ENCODE measurements at regions not wholly inside any gene's neighbourhood (a gene's known extent, or its start where the extent isn't known, plus 50 kb on each side); places are given as distances from the start of the nearest gene placed in this dataset.

- no peaks in the 10 kb centered on the region for H3K36me3 ChIP-seq (replicated peaks in 1 of 2; ENCODE audit: control extremely low read depth in 1 of 2, control insufficient read depth in 1 of 2, extremely low read depth in 1 of 2, insufficient read depth in 2 of 2, low read length in 1 of 2)
- 84% methylated on average over 4 of the region's 5 CpGs for WGBS (ENCODE audit: insufficient coverage)
- no peak overlapping the region for H3K4me3 ChIP-seq (ENCODE audit: control extremely low read depth in 1 of 5, extremely low read depth in 1 of 5, insufficient read depth in 1 of 5, low read depth in 2 of 5, low read length in 4 of 5)
- TF ChIP-seq, protein P1, sequence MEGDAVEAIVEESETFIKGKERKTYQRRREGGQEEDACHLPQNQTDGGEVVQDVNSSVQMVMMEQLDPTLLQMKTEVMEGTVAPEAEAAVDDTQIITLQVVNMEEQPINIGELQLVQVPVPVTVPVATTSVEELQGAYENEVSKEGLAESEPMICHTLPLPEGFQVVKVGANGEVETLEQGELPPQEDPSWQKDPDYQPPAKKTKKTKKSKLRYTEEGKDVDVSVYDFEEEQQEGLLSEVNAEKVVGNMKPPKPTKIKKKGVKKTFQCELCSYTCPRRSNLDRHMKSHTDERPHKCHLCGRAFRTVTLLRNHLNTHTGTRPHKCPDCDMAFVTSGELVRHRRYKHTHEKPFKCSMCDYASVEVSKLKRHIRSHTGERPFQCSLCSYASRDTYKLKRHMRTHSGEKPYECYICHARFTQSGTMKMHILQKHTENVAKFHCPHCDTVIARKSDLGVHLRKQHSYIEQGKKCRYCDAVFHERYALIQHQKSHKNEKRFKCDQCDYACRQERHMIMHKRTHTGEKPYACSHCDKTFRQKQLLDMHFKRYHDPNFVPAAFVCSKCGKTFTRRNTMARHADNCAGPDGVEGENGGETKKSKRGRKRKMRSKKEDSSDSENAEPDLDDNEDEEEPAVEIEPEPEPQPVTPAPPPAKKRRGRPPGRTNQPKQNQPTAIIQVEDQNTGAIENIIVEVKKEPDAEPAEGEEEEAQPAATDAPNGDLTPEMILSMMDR (IDR thresholded peaks at IDR 0.05): no peak
- no peak for TF ChIP-seq EZH2 (IDR thresholded peaks at IDR 0.05; ENCODE audit: borderline replicate concordance, insufficient read depth, low read depth, low read length, poor library complexity, severe bottlenecking)
- H2AFZ ChIP-seq (ENCODE audit: insufficient read depth, low read depth, low read length, poor library complexity, severe bottlenecking): no peak overlapping the region
- no peak overlapping the region for H3K9ac ChIP-seq (ENCODE audit: low read length)
- ATAC-seq (ENCODE audit: low read depth) (no peak), DNase-seq (no peak)
- intact Hi-C loops (cut with micrococcal nuclease): no loop called here
- H3K4me2 ChIP-seq (replicated peaks; ENCODE audit: low read depth, low read length, poor library complexity, severe bottlenecking): no peak overlapping the region
- Mint-ChIP-seq H3K4me1 (no peaks in the 10 kb centered on the region), H3K4me3 (no peak overlapping the region), H3K9me3 (ENCODE audit: insufficient read depth) (no peaks in the 10 kb centered on the region), H3K27ac (no peak overlapping the region), H3K27me3 (peaks cover 8% of the 10 kb centered on the region)
- H3K4me1 ChIP-seq (ENCODE audit: control insufficient read depth in 2 of 2, insufficient read depth in 2 of 2, low read length in 2 of 2): no peaks in the 10 kb centered on the region
- no peaks in the 10 kb centered on the region for H3K27me3 ChIP-seq (replicated peaks in 1 of 4; ENCODE audit: control extremely low read depth in 1 of 4, control insufficient read depth in 3 of 4, insufficient read depth in 4 of 4, low read length in 3 of 4)
- H3K79me2 ChIP-seq (ENCODE audit: control insufficient read depth, insufficient read depth, low read length): no peaks in the 10 kb centered on the region
- no peak overlapping the region for H3K27ac ChIP-seq (ENCODE audit: low read length in 2 of 2)
- POLR2A ChIA-PET: no interaction called here
- no peaks in the 10 kb centered on the region for H4K20me1 ChIP-seq (ENCODE audit: control insufficient read depth, insufficient read depth, low read length, poor library complexity, severe bottlenecking)
- no peaks in the 10 kb centered on the region for H3K9me3 ChIP-seq (ENCODE audit: control extremely low read depth in 1 of 3, control insufficient read depth in 2 of 3, insufficient read depth in 1 of 3, low read length in 2 of 3)
- CTCF ChIA-PET: no interaction called here
These were observed 251.8 kb upstream of the ADARB2 start for GRCh38 chr10:1989090-1989489.

DNA sequence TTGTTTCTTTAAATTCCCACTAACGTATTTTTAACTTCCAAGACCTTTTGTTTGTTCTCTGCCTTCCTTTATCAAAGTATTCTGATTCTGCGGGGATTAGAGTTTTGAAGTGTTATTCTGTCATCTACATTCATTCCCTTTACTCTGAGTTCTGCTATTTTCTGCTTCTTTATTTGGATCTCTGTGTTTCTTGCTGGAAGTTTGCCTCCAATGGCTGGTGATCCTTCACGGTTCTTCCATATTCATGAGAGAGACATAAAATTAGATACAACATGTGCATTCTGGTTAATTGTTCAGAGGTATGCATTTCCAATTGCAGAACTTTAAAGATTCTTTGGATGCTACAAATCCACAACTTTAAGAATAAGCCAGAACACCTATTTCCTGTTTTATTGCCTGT, 244.7 kb upstream of the ADARB2 start:
- DNase-seq (no peak), ATAC-seq (ENCODE audit: low read depth) (no peak)
- Mint-ChIP-seq H3K27me3 (peaks cover 14% of the 10 kb centered on the region), H3K27ac (no peak overlapping the region), H3K9me3 (ENCODE audit: insufficient read depth) (peaks cover 2% of the 10 kb centered on the region), H3K4me1 (no peaks in the 10 kb centered on the region), H3K4me3 (no peak overlapping the region)
- CTCF ChIA-PET: no interaction called here
- H3K4me1 ChIP-seq (ENCODE audit: control insufficient read depth in 2 of 2, insufficient read depth in 2 of 2, low read length in 2 of 2): no peaks in the 10 kb centered on the region
- no peak overlapping the region for H3K9ac ChIP-seq (ENCODE audit: low read length)
- intact Hi-C loops (cut with micrococcal nuclease): no loop called here
- no peaks in the 10 kb centered on the region for H4K20me1 ChIP-seq (ENCODE audit: control insufficient read depth, insufficient read depth, low read length, poor library complexity, severe bottlenecking)
- no peaks in the 10 kb centered on the region for H3K79me2 ChIP-seq (ENCODE audit: control insufficient read depth, insufficient read depth, low read length)
- no peaks in the 10 kb centered on the region for H3K36me3 ChIP-seq (replicated peaks in 1 of 2; ENCODE audit: control extremely low read depth in 1 of 2, control insufficient read depth in 1 of 2, extremely low read depth in 1 of 2, insufficient read depth in 2 of 2, low read length in 1 of 2)
- H3K4me2 ChIP-seq (replicated peaks; ENCODE audit: low read depth, low read length, poor library complexity, severe bottlenecking): no peak overlapping the region
- H3K27ac ChIP-seq (ENCODE audit: low read length in 2 of 2): no peak overlapping the region
- no peak overlapping the region for H2AFZ ChIP-seq (ENCODE audit: insufficient read depth, low read depth, low read length, poor library complexity, severe bottlenecking)
- no peak overlapping the region for H3K4me3 ChIP-seq (ENCODE audit: control extremely low read depth in 1 of 5, extremely low read depth in 1 of 5, insufficient read depth in 1 of 5, low read depth in 2 of 5, low read length in 4 of 5)
- POLR2A ChIA-PET: no interaction called here
- peaks cover 0 to 5% (median 0%) of the 10 kb centered on the region in 4 experiments for H3K27me3 ChIP-seq (replicated peaks in 1 of 4; ENCODE audit: control extremely low read depth in 1 of 4, control insufficient read depth in 3 of 4, insufficient read depth in 4 of 4, low read length in 3 of 4)
- TF ChIP-seq, protein P1 (IDR thresholded peaks at IDR 0.05): no peak
- TF ChIP-seq EZH2 (IDR thresholded peaks at IDR 0.05; ENCODE audit: borderline replicate concordance, insufficient read depth, low read depth, low read length, poor library complexity, severe bottlenecking): no peak
- peaks cover 0 to 11% (median 0%) of the 10 kb centered on the region in 3 donors for H3K9me3 ChIP-seq (ENCODE audit: control extremely low read depth in 1 of 3, control insufficient read depth in 2 of 3, insufficient read depth in 1 of 3, low read length in 2 of 3)
- whole genome bisulfite sequencing (ENCODE audit: insufficient coverage): no CpG with 5 or more reads among the region's 3 CpGs

Measured in B cell (primary cell).